ENCODE measurements at regions not wholly inside any gene's neighbourhood (a gene's known extent, or its start where the extent isn't known, plus 50 kb on each side); places are given as distances from the start of the nearest gene placed in this dataset.

DNA sequence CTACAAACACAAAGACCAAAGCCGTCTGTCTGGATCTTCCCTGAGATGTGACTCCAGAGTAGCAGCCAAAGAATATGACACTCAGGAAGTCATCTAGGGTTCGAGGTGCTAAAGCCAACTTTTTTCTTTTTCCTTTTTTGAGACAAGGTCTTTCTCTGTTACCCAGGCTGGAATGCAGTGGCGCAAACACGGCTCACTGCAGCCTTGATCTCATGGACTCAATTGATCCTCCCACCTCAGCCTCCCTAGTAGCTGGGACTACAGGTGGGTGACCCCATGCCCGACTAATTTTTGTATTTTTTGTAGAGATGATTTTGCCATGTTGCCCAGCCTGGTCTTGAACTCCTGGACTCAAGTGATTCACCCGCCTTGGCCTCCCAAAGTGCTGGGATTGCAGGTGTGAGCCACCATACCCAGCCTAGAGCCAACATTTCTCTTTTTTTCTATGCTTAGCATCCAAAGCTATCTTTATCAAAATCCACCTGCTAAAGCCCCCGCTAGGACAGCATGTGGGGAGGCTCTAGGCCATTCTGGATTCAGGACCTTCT is 92.8 kb downstream of the TMEM17 start:
- TF ChIP-seq, protein P1, sequence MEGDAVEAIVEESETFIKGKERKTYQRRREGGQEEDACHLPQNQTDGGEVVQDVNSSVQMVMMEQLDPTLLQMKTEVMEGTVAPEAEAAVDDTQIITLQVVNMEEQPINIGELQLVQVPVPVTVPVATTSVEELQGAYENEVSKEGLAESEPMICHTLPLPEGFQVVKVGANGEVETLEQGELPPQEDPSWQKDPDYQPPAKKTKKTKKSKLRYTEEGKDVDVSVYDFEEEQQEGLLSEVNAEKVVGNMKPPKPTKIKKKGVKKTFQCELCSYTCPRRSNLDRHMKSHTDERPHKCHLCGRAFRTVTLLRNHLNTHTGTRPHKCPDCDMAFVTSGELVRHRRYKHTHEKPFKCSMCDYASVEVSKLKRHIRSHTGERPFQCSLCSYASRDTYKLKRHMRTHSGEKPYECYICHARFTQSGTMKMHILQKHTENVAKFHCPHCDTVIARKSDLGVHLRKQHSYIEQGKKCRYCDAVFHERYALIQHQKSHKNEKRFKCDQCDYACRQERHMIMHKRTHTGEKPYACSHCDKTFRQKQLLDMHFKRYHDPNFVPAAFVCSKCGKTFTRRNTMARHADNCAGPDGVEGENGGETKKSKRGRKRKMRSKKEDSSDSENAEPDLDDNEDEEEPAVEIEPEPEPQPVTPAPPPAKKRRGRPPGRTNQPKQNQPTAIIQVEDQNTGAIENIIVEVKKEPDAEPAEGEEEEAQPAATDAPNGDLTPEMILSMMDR (conservative IDR thresholded peaks at IDR 0.05) = no peak
- TF ChIP-seq EZH2 (IDR thresholded peaks at IDR 0.05; ENCODE audit: low read depth) = no peak

Measured in PC-9 (cell line).